Glomerular endothelial cell (primary cell): ENCODE measurements at regions not wholly inside any gene's neighbourhood (a gene's known extent, or its start where the extent isn't known, plus 50 kb on each side); places are given as distances from the start of the nearest gene placed in this dataset.

Experiments
- DNase-seq: peaks from one replicate; pipeline ENCODE4 v3.0.0-alpha.2; 2011; ENCODE audit warnings: low read depth, low spot score; ENCODE audit errors: extremely low read depth

- no peak for DNase-seq
These were observed 499.4 kb upstream of the AKR1E2 start for GRCh38 chr10:4326647-4327046.

DNA sequence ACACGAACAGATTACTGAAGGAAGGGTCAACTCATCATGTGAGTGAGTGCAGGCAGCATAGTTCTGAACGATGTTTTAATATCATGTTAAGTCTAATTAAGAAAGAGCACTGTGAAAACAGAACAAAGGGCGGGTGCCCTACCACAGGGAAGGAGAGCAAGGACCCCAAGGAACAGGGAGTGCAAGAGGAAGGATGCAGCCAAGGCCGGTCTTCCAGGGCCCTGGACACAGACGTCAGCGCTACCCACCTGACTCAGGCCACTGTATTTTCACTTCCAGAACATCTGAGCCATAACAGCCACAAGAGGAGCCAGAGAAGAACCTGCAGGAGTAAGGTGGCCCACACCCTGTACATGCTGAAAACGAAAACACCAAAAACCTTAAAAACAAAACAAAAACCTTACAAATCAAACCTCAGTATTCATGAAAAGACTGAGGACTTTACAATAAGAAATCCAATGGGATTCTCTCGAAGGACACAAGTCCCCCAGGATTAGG lies 506.1 kb upstream of the AKR1E2 start:
- DNase-seq = no peak

- no peak for DNase-seq
These were observed 509.7 kb upstream of the AKR1E2 start for GRCh38 chr10:4316161-4316810.

GRCh38 chr10:4315551-4315950 lies 510.5 kb upstream of the AKR1E2 start:
- DNase-seq = no peak

- no peak for DNase-seq
These were observed 513.0 kb upstream of the AKR1E2 start for GRCh38 chr10:4313051-4313450.

DNA sequence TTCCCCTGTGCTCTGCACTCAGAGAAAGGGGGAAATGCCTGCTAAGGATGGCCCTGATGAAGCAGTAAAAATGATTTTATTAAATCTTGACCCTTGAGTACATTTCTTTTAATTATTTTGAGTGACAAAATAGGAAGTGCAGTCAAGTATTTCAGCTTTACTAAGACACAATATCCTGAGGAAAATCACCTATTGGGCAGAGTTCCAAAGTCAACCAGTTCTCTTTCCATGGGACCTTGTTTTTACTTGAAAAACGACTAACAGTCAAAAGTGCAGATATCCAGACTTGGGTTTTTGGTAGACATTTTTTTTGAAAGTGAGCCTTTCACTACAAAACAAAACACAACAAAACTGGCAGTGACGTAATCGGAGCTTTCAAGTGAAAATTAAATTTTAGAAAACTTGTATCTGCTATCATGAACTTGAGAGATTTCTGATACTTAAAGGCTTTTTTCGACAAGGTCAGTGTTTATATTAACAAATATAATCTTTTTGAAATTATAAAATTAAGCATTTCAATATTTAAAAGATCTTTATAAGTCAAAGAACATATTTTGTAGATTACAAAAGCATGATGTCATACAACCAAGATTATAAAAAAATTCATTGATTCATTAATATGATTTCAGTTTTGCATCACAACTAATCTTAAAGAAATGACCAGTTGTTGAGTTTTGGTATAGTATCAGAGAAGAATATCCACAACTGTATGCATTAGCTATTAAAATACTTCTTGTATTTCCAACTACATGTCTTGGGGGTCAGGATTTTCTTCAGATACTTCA lies 513.8 kb upstream of the AKR1E2 start:
- DNase-seq = no peak

GRCh38 chr10:4310172-4310571 lies 515.8 kb upstream of the AKR1E2 start:
- DNase-seq = no peak

- no peak for DNase-seq
These were observed 518.1 kb upstream of the AKR1E2 start for GRCh38 chr10:4307910-4308309.

DNA sequence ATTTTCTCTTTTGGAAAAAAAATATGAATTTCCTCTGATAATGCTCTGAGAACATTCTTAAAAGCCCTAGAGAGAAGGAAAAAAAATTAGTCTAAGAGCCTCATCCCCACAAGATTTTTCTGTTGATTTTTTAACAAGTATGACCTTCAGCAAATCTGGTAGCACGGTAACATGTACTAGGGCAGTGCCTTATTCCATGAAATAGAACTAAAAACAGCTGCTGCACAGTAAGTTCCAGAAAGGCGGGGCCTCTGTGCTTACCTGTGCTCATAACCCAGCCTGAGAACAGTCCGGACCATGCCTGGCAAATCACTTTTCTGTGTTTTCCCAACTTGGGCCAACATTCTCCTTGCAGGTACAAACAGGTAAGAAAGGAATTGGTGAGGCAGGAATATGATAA lies 519.1 kb upstream of the AKR1E2 start:
- no peak for DNase-seq

DNA sequence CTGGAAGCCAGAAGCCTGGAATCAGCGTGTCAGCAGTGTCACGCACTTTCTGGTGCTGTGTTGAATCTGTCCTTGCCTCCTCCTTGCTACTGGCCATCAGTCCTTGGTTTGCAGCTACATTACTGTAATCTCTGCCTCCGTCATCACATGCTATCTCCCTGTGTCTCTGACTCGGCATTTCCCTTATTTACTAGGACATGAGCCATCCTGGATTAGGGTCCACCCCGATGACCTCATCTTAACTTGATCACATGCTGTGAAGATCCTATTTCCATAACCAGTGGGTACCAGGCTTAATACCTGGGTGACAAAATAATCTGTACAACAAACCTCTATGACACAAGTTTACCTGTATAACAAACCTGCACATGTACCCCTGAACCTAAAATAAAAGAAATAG lies 518.0 kb upstream of the KLF6 start:
- no peak for DNase-seq

DNA sequence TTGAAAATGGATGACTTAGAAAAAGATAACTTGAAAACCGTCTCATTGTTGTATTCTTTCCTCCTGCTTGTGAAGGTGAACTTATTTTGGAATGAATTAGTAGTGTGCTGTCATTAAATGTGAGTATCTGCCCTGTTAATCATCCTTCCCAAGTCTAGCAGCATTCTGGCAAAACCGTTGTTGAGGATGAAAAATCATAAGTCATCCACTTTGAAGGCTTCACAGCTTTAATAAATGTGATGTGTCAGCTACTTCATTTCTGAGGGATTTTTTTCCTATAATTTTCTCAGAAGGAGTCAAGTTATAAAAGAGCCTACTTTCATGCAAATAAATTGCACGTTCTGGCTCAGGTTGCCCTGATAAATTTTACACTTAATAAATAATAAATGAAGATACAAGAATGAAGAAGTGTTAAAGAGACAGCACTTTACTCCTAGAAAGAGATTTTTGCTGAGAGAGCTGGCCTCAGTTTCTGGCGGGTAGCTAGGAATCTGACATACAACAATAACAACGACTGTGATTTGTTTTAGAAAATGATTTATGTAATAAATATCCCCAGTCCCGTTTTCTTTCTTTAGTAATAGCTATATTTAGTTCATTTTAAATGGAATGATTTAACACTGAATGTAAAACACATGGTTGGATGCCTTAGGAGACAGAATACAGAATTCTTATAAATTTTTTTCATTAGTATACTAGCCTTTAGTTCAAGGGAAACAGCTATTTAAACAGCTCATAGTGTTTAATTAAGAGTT lies 516.5 kb upstream of the KLF6 start:
- no peak for DNase-seq

DNA sequence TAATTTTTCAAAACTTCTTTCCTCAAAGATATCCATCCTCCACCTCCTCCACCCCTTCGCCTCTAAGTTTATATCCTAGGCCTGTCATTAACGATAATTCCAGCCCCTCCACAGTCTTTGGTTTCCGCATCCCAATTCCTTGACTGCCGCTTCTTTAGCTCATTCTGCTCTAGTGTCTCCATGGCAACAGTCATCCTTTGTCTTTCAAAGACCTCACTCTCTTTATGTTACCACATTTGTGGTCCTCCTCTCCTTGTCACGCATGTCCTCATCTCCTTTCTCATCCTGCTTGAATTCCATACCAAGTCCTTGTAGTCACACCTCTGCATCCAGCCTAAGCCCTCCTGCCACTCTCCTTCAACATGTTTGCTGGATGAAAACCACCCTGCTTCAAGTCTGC lies 511.2 kb upstream of the KLF6 start:
- no peak for DNase-seq

DNA sequence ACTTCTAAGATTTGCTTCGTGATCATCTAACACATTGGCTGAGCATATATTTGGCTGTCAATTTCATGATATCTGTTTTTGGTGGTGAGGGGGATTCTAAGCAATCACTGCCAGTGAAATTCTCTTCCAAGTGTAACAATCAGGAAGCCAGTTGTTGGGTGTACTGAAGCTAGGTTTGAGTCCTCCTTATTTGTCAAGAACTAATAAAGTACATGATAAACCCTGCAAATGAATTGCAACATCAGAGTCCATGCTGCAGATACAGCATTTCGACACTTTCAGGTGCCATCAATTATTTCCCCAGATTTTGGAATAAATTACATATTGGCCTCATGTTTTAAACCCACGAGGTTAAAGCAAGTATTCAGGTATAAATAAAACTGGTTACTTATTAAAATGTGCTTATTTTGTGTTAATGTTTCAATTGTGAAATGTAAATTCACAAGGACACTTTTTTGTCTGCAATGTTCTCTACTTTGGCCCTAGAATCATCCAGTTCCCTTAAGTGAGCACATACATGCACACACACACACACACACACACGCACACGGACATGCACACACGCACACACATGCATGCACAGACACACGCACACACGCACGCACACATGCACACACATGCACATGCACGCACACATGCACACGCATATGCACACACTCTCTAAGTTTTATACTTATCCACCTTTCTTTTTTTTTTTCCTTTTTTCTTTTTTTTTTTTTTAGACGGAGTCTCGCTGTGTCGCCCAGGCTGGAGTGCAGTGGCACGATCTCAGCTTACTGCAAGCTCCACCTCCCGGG lies 510.2 kb upstream of the KLF6 start:
- no peak for DNase-seq

- DNase-seq = no peak
These were observed 509.3 kb upstream of the KLF6 start for GRCh38 chr10:4294271-4294670.

DNA sequence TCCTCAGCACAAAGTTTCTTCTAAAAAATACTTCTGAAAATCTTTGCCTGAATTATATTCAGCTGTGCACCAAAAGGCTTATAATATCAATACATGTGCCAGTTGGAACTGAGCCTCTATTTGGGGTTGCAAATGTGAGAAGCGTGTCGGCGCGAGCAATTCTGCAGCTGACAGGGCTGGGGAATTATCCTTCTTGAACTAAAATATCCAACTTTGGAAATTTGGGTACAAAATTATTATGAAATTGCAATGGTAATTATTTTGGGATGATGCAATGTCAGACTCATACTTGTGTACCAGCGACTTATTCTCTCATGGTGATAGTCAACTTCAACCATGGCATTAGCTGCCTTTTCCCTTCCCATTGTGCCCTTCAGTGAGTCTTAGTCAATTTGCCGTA lies 507.0 kb upstream of the KLF6 start:
- no peak for DNase-seq

DNA sequence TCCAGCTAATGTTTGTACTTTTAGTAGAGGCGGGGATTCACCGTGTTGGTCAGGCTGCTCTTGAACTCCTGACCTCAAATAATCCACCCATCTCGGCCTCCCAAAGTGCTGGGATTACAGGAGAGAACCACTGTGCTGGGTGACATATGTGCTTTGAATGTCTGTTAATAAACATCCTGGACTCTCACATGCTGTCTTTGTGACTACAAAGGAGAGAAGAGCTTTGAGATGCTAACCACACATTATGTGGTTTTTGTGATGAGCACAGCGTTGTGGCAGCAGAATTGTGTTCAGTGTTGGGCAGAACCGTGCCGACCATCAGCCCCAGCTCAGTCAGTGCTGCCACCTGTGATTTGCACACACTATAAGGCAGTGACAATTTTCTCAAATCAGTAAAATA lies 500.1 kb upstream of the KLF6 start:
- DNase-seq = no peak

- no peak for DNase-seq
These were observed 499.0 kb upstream of the KLF6 start for GRCh38 chr10:4283846-4284610.

- no peak for DNase-seq
These were observed 497.5 kb upstream of the KLF6 start for GRCh38 chr10:4282496-4282895.

DNA sequence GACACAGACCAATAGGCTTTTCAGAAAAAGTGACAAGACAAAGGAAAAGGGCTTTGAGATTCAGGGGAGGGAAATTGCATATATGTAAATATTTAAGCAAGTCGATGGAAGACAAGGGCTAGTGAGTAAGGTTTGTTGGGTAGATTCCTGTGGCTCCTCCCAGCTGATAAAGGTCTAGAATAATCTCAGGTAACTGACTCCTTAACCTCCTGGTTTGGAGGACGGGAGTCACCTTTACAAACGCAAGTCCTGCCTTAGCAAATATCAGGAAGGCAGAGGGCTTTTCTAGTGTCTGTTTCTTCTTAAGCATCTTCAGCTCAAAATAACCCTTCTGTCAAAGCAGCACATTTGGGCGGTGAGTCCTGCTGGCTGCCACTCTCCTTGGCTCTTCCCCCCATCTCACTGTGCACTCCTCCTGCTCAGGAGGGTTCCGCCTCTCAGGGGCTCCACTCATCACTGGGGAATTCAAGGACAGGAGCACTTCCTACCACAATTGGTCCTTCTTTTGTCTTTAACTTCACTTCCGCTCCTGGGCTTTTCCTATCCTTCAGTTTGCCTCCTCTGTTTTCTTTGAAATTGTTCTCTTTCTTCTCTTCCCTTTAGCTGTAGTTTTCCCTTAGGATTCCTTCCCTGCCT lies 496.3 kb upstream of the KLF6 start:
- no peak for DNase-seq
